ENCODE measurements at regions not wholly inside any gene's neighbourhood (a gene's known extent, or its start where the extent isn't known, plus 50 kb on each side); places are given as distances from the start of the nearest gene placed in this dataset.
"Not testable (repeated sequence)": the region's sequence is repeated elsewhere in the genome, so short reads cannot be mapped to it uniquely, and the experiment has no call there.

DNA sequence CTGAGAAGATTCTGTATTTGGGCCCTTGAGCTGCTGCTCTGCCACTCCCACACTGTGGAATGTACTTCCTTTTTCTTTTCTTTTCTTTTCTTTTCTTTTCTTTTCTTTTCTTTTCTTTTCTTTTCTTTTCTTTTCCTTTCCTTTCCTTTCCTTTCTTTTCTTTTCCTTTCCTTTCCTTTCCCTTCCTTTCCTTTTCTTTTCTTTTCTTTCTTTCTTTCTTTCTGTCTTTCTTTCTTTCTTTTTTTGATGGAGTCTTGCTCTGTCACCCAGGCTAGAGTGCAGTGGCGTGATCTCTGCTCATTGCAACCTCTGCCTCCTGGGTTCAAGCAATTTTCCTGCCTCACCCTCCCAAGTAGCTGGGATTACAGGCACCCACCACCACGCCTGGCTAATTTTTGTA, 89.8 kb downstream of the DNAAF6 start:
- H3K4me1 Mint-ChIP-seq; H3K36me3 Mint-ChIP-seq (ENCODE audit: low read depth); DNase-seq (ENCODE audit: low read depth, low spot score); H3K4me3 Mint-ChIP-seq; H3K27me3 Mint-ChIP-seq (ENCODE audit: low read depth); H3K27ac Mint-ChIP-seq (ENCODE audit: unreplicated experiment): not testable (repeated sequence)
- peaks cover 13% of the 10 kb centered on the region for H3K9me3 Mint-ChIP-seq

GRCh38 chrX:107298276-107298675, 91.9 kb downstream of the DNAAF6 start:
- peaks cover 11% of the 10 kb centered on the region for H3K9me3 Mint-ChIP-seq

GRCh38 chrX:107301253-107301652, 94.8 kb downstream of the DNAAF6 start:
- H3K9me3 Mint-ChIP-seq: peaks cover 15% of the 10 kb centered on the region
- H3K4me3 Mint-ChIP-seq: no peak overlapping the region
- DNase-seq (ENCODE audit: low read depth, low spot score): no peak
- no peak overlapping the region for H3K27ac Mint-ChIP-seq (ENCODE audit: unreplicated experiment)
- TF ChIP-seq, protein P1, sequence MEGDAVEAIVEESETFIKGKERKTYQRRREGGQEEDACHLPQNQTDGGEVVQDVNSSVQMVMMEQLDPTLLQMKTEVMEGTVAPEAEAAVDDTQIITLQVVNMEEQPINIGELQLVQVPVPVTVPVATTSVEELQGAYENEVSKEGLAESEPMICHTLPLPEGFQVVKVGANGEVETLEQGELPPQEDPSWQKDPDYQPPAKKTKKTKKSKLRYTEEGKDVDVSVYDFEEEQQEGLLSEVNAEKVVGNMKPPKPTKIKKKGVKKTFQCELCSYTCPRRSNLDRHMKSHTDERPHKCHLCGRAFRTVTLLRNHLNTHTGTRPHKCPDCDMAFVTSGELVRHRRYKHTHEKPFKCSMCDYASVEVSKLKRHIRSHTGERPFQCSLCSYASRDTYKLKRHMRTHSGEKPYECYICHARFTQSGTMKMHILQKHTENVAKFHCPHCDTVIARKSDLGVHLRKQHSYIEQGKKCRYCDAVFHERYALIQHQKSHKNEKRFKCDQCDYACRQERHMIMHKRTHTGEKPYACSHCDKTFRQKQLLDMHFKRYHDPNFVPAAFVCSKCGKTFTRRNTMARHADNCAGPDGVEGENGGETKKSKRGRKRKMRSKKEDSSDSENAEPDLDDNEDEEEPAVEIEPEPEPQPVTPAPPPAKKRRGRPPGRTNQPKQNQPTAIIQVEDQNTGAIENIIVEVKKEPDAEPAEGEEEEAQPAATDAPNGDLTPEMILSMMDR (conservative IDR thresholded peaks at IDR 0.05): no peak
- no peaks in the 10 kb centered on the region for H3K27me3 Mint-ChIP-seq (ENCODE audit: low read depth)
- peaks cover 5% of the 10 kb centered on the region for H3K4me1 Mint-ChIP-seq
- no peaks in the 10 kb centered on the region for H3K36me3 Mint-ChIP-seq (ENCODE audit: low read depth)

More at GRCh38 chrX:107298276-107298675, 91.9 kb downstream of the DNAAF6 start:
- Mint-ChIP-seq H3K27me3 (ENCODE audit: low read depth) (no peaks in the 10 kb centered on the region), H3K4me3 (no peak overlapping the region), H3K27ac (ENCODE audit: unreplicated experiment) (no peak overlapping the region), H3K36me3 (ENCODE audit: low read depth) (no peaks in the 10 kb centered on the region), H3K4me1 (peaks cover 5% of the 10 kb centered on the region)
- TF ChIP-seq, protein P1 (conservative IDR thresholded peaks at IDR 0.05): no peak
- DNase-seq (ENCODE audit: low read depth, low spot score): no peak

DNA sequence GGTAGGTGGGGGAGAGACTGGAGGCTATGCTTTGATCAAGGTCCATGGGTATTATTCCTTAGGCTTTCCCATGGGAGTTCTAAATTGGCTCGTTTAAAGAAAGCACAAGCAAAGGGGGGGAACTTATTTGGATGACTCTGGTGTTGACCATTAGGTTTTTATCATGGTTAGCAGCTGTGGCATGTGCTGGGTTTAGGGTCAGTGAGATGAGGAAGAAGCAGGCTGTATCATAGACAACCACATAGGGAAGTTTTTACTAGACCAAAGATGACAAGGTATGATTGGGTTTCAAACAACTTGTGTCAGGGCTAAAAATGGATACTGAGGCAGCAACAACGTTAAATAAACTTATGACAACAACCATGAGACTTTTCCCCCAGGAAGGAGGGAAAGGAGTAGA, 97.7 kb downstream of the DNAAF6 start:
- TF ChIP-seq, protein P1 (conservative IDR thresholded peaks at IDR 0.05): no peak
- Mint-ChIP-seq H3K27me3 (ENCODE audit: low read depth) (no peaks in the 10 kb centered on the region), H3K36me3 (ENCODE audit: low read depth) (no peaks in the 10 kb centered on the region), H3K9me3 (peaks cover 15% of the 10 kb centered on the region), H3K4me1 (peaks cover 5% of the 10 kb centered on the region), H3K4me3 (no peak overlapping the region), H3K27ac (ENCODE audit: unreplicated experiment) (no peak overlapping the region)
- no peak for DNase-seq (ENCODE audit: low read depth, low spot score)

DNA sequence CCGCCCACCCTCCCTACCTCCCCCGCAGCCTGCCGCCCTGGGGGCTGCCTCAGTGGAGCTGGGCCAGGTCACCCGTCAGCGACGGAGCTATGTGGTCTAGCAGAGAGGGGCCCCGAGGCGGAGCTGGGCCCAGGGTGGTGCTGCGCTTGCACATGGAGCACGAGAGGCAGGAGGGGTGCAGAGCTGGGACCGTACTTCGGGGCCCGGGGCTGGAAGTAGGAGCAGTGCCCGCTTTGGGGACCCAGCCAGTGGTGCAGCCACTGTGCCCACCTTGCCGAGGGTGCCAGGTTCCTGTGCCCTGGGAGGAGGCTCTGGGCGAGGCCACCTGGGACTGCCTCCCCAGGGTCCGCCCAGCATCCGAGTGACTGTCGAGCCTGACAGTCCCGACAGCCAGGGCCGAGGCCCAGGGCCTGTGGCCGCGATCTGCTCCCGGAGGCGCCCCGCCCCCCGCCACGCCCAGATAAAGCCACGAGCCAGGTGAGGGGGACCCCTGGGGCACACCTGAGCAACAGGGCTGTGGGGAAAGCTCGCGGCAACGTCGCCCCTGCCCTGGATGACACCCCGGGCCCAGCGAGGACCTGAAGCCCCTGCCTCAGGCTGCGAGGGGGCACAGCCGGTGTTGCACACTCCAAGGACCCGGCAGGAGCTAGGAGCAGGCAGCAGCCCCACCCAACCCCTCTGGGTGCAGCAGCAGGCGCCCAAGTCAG, 117.5 kb downstream of the DNAAF6 start:
- Mint-ChIP-seq H3K4me3 (no peak overlapping the region), H3K27ac (ENCODE audit: unreplicated experiment) (no peak overlapping the region), H3K9me3 (peaks cover 1% of the 10 kb centered on the region), H3K4me1 (no peaks in the 10 kb centered on the region), H3K36me3 (ENCODE audit: low read depth) (no peaks in the 10 kb centered on the region), H3K27me3 (ENCODE audit: low read depth) (peaks cover 2% of the 10 kb centered on the region)
- DNase-seq (ENCODE audit: low read depth, low spot score): no peak
- TF ChIP-seq, protein P1 (conservative IDR thresholded peaks at IDR 0.05): no peak

- DNase-seq (ENCODE audit: low read depth, low spot score): peak; percentile 53
- Mint-ChIP-seq H3K4me1 (no peaks in the 10 kb centered on the region), H3K4me3 (no peak overlapping the region), H3K36me3 (ENCODE audit: low read depth) (no peaks in the 10 kb centered on the region), H3K27ac (ENCODE audit: unreplicated experiment) (no peak overlapping the region), H3K9me3 (peaks cover 2% of the 10 kb centered on the region), H3K27me3 (ENCODE audit: low read depth) (peaks cover 2% of the 10 kb centered on the region)
- TF ChIP-seq, protein P1 (conservative IDR thresholded peaks at IDR 0.05): peak; percentile 44
Measured at GRCh38 chrX:107324493-107325310, 118.3 kb downstream of the DNAAF6 start.
